Spleen (tissue), 11 donors: ENCODE measurements at regions not wholly inside any gene's neighbourhood (a gene's known extent, or its start where the extent isn't known, plus 50 kb on each side); places are given as distances from the start of the nearest gene placed in this dataset.
A peak's percentile ranks its signal among the peaks of the same experiment; 100 is the strongest.

Source experiments
- DNase-seq: peaks from one replicate; pipeline ENCODE4 v3.0.0-alpha.2; 2020
- H3K27ac ChIP-seq, 8 donors: fragments of 200-600 bp; sonication (generic) in 7 of 8; 1 replicate in 4 of 8; 2 replicates in 4 of 8; pipeline versions ENCODE4 v1.5.0 to v1.8.0; 2016 to 2021; ENCODE audit warnings: inconsistent platforms in 4 of 8, mild to moderate bottlenecking in 4 of 8, moderate library complexity in 1 of 8
- H3K27me3 ChIP-seq, 7 donors: fragments of 200-600 bp; sonication (generic) in 6 of 7; replicated peaks in 1 of 7; 1 replicate in 4 of 7; 2 replicates in 3 of 7; pipeline versions ENCODE4 v1.5.0 to v1.8.0; 2016 to 2021; ENCODE audit warnings: inconsistent platforms in 3 of 7, mild to moderate bottlenecking in 1 of 7
- H3K36me3 ChIP-seq, 6 donors: fragments of 200-600 bp; sonication (generic) in 5 of 6; 1 replicate in 4 of 6; 2 replicates in 2 of 6; pipeline versions ENCODE4 v1.5.0 to v1.8.0; 2016 to 2021; ENCODE audit warnings: inconsistent platforms in 2 of 6
- H3K4me1 ChIP-seq, 6 donors: fragments of 200-600 bp; sonication (generic) in 5 of 6; 1 replicate in 3 of 6; 2 replicates in 3 of 6; pipeline versions ENCODE4 v1.5.0 to v1.8.0; 2016 to 2021; ENCODE audit warnings: inconsistent platforms in 3 of 6
- H3K4me3 ChIP-seq, 8 donors: fragments of 200-600 bp; sonication (generic) in 7 of 8; 1 replicate in 4 of 8; 2 replicates in 4 of 8; pipeline versions ENCODE4 v1.5.0 to v1.8.0; 2016 to 2021; ENCODE audit warnings: inconsistent platforms in 4 of 8, mild to moderate bottlenecking in 4 of 8, moderate library complexity in 2 of 8
- H3K9me3 ChIP-seq, 8 donors: fragments of 200-600 bp; sonication (generic) in 7 of 8; 1 replicate in 4 of 8; 2 replicates in 4 of 8; pipeline versions ENCODE4 v1.5.0 to v1.8.0; 2016 to 2021; ENCODE audit warnings: inconsistent platforms in 4 of 8
- POLR2A ChIP-seq, 3 donors: fragments of 450-650 bp; IDR thresholded peaks; one replicate each; pipeline ENCODE4 v1.5.1; 2017; ENCODE audit warnings: antibody characterized with exemption in 3 of 3, mild to moderate bottlenecking in 1 of 3
- POLR2AphosphoS5 ChIP-seq, 3 donors: sonication (generic); formaldehyde crosslinking; IDR thresholded peaks; one replicate each; pipeline ENCODE4 v1.5.1; 2017; ENCODE audit warnings: antibody characterized with exemption in 3 of 3
- WGBS, 5 donors: extraction: QIAGEN DNeasy Blood & Tissue Kit in 3 of 5; methylation state at CpG; one replicate each; pipeline versions ENCODE4 v1.1.5 to v1.1.7; 2013 to 2018; 5-methylcytosine and 5-hydroxymethylcytosine counted together
- intact Hi-C: fragments of 100-400 bp; cut with DNase I; formaldehyde crosslinking; loops from one replicate; pipeline ENCODE4 v1.15.0; 2023; ENCODE audit warnings: low total_unique reads
- TF ChIP-seq, protein P1 (sequence below), 11 experiments: fragments of 200-600 bp in 7 of 11; fragments of 450-650 bp in 4 of 11; sonication (generic) in 4 of 11; IDR thresholded peaks in 8 of 11; conservative IDR thresholded peaks in 3 of 11; 1 replicate in 7 of 11; 2 replicates in 4 of 11; pipeline versions ENCODE4 v1.4.0 to v1.8.0; 2016 to 2021; ENCODE audit warnings: antibody characterized with exemption in 11 of 11, inconsistent platforms in 4 of 11, mild to moderate bottlenecking in 1 of 11
- donor health status: healthy with polysubstance abuse.
- donor health status: DM: no; HTN: no; CAD: no; lungs with moderate emphysema.
- donor health status: DM: no; HTN: no; CAD: no.
- donor health status: Bipolar disorder and iron deficiency.
- donor health status: healthy.
- donor health status: DM: no; HTN: no; CAD: no.
- donor health status: DM: yes; HTN: yes; CAD: no.

DNA sequence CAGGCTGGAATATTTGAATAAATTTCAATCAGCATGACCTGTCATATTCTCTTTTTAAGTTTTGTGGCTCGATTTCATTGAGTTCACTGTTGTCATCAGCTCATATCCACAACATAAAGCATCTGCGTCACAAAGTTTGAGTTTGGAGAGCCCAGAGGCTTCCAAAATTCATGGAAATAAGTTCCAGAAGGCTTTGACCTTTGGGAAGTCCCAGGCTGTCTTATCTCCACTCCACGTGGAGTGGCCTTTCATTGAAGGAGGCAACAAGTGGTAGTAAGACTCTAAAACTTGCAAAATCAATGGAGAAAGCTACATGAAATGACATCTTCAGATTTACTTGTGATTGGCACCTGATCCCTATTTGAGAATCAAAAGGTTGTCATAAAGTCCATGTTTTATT lies 54.1 kb upstream of the UNC5C start:
- no peak for DNase-seq
- TF ChIP-seq, protein P1, sequence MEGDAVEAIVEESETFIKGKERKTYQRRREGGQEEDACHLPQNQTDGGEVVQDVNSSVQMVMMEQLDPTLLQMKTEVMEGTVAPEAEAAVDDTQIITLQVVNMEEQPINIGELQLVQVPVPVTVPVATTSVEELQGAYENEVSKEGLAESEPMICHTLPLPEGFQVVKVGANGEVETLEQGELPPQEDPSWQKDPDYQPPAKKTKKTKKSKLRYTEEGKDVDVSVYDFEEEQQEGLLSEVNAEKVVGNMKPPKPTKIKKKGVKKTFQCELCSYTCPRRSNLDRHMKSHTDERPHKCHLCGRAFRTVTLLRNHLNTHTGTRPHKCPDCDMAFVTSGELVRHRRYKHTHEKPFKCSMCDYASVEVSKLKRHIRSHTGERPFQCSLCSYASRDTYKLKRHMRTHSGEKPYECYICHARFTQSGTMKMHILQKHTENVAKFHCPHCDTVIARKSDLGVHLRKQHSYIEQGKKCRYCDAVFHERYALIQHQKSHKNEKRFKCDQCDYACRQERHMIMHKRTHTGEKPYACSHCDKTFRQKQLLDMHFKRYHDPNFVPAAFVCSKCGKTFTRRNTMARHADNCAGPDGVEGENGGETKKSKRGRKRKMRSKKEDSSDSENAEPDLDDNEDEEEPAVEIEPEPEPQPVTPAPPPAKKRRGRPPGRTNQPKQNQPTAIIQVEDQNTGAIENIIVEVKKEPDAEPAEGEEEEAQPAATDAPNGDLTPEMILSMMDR (IDR thresholded peaks at IDR 0.05 in 8 of 11, conservative IDR thresholded peaks at IDR 0.05 in 3 of 11) = no peak
- TF ChIP-seq POLR2AphosphoS5 (IDR thresholded peaks at IDR 0.05) = no peak
- no peak for TF ChIP-seq POLR2A (IDR thresholded peaks at IDR 0.05)

DNA sequence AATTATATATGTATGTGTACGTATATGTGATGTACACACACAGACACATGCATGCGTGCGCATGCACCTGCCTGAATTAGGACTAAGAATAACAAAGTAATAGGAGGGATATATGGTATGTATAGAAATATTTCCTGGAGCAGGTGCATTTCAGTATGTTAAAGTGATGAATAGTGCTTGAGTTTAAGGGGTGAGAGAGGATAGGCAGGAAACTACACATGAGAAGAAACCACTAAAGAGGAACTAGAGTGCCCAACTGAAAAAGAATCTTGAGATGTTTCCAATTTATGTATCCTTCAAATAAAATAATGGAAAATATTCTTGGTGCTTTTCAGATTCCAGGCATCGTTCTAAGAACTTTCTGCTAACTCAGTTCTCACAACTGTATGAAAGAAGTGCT lies 52.6 kb upstream of the UNC5C start:
- Histone ChIP-seq H3K4me3 (no peak overlapping the region), H3K36me3 (no peaks in the 10 kb centered on the region), H3K9me3 (no peaks in the 10 kb centered on the region), H3K27me3 (no peaks in the 10 kb centered on the region), H3K4me1 (no peaks in the 10 kb centered on the region), H3K27ac (no peak overlapping the region)
- intact Hi-C loops = no loop called here
- no peak for TF ChIP-seq POLR2AphosphoS5 (IDR thresholded peaks at IDR 0.05)
- TF ChIP-seq POLR2A (IDR thresholded peaks at IDR 0.05) = no peak
- TF ChIP-seq, protein P1 (IDR thresholded peaks at IDR 0.05 in 8 of 11, conservative IDR thresholded peaks at IDR 0.05 in 3 of 11) = no peak
- 52 to 64% (median 61%) methylated on average over 4 of the region's 4 CpGs for whole genome bisulfite sequencing, 5 donors
- DNase-seq = no peak

More for the DNA sequence above, 54.1 kb upstream of the UNC5C start:
- H3K9me3 ChIP-seq = no peaks in the 10 kb centered on the region
- H3K27me3 ChIP-seq = no peaks in the 10 kb centered on the region
- no peak overlapping the region for H3K27ac ChIP-seq
- 50 to 76% (median 63%) methylated on average over 3 of the region's 3 CpGs for WGBS, 5 donors
- no peaks in the 10 kb centered on the region for H3K36me3 ChIP-seq
- intact Hi-C loops = no loop called here
- no peak overlapping the region for H3K4me3 ChIP-seq
- H3K4me1 ChIP-seq = no peaks in the 10 kb centered on the region

DNA sequence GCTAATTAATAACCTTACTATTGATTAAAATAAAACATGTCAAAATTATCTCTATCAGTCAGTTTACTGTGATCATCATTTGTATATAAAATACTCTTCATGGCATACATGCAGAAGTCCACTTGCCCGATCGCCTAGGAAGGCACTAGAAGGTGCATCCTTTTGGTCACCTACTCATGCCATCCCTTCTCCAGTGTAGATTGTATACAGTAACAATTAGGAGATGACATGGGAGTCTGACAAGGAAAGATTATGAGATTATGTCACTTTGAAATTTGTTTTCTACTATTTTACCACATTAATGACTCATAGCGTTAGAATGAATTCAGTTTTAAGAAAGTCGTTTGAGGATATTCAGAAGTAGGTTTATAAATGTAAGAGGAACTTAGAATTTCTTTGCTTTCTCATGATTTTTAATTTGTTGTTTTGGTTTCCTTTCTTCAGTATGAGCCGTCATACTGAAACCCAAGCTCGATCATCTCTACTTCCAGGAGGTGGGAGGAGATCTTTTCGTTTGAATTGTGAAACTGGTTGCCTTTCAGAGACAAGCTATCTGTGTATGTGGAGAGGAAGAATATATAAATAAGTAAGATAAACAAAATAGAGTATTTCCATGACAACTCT lies 51.1 kb upstream of the UNC5C start:
- WGBS, 5 donors = 33 to 42% (median 40%) methylated on average over 7 of the region's 7 CpGs
- no peak for TF ChIP-seq POLR2A (IDR thresholded peaks at IDR 0.05)
- TF ChIP-seq POLR2AphosphoS5 (IDR thresholded peaks at IDR 0.05) = no peak
- TF ChIP-seq, protein P1 (IDR thresholded peaks at IDR 0.05 in 8 of 11, conservative IDR thresholded peaks at IDR 0.05 in 3 of 11) = no peak
- H3K4me3 ChIP-seq = no peak overlapping the region

More for the DNA sequence above, 51.1 kb upstream of the UNC5C start:
- no peaks in the 10 kb centered on the region for H3K27me3 ChIP-seq
- no peaks in the 10 kb centered on the region for H3K36me3 ChIP-seq
- intact Hi-C loops = no loop called here
- H3K4me1 ChIP-seq = no peaks in the 10 kb centered on the region
- DNase-seq = no peak
- H3K27ac ChIP-seq = peak overlapping the region in 2 of 8 donors; percentile 14 to 41
- H3K9me3 ChIP-seq = no peaks in the 10 kb centered on the region
